COLO829 (cell line): ENCODE measurements at regions not wholly inside any gene's neighbourhood (a gene's known extent, or its start where the extent isn't known, plus 50 kb on each side); places are given as distances from the start of the nearest gene placed in this dataset.

Source experiments
- DNase-seq: peaks from one replicate; pipeline ENCODE4 v3.0.0; 2012; ENCODE audit warnings: low spot score

- no peak for DNase-seq
These were observed 142.3 kb downstream of the IRF8 start for GRCh38 chr16:86041215-86041614.

DNA sequence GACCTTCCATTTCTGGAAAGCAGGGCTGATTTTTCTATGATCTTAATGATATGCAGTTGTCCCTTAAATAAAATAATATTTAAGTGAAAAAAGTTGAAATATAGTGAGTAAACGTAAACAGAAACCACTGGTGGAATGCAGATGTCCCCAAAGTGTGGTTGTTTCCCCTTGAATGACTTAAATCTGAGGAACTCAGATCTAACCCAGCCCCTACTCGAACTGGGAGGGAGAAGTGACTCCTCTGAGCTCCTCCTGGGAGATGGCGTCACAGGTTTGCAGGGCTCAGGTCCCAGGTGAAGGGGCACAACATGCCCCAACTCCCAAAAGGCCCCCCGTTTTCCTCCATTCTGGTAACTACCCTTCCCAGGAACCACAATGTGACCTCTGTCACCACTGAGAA is 142.8 kb downstream of the IRF8 start:
- DNase-seq = no peak

DNA sequence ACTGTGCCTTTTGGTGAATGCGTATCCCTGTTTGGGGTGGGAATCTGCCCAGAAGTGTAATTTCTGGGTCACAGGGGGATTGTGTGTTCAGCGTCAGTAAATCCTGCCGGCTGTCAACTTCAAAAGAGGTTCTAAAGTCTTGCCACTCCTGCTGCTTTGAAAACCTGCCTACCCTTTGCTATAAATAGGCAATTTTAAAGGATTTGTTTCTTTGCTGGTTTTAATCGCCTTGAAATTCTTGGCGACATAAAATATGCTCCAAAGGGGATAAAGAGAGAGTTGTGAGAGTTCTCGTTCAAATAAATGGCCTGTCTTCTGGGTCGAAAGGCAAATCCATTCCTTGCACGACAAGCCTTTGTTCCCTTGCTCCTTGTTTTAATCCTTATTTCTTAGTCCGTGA is 143.4 kb downstream of the IRF8 start:
- no peak for DNase-seq

- DNase-seq = no peak
These were observed 144.2 kb downstream of the IRF8 start for GRCh38 chr16:86042996-86043725.

DNA sequence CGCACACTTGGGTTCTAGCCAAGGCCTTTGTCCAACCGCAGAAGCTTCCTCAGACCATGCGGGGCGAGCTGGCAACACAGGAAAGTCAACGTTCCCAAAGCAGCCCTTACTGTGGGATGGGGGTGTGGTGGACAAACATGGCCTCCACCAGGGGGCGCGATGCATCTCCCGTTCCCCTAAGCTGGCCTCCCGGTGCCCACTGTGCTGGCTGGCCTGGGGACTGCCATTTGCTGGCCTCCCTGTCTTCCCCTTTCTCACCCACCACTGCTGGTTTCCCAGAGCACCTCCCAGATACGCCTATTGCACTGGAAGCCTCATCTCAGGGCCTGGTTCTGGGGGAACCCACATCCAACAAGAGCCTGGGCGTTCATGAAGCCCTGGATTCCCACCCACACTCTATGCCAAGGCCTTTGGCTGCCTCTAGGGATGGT is 145.3 kb downstream of the IRF8 start:
- DNase-seq = peak; percentile 33

GRCh38 chr16:86044881-86045590 is 146.1 kb downstream of the IRF8 start:
- no peak for DNase-seq

DNA sequence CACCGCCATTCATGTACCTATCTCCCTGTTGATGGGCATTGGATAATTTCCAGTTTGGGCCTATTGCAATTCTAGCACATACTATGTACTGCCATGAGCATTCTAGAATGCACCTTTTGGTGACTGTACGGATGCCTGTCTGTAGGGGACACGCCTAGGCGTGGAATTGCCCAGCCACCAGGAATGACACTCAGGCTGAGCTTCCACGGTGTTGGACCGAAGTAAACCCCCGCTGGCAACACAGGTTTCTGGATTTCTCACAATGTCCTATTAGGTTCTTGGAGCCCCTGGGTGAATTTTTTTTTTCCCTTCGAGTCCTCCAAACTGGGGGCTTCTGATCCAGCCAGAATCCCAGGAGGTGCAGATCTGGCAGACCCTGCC is 146.6 kb downstream of the IRF8 start:
- DNase-seq = no peak

- DNase-seq = no peak
These were observed 147.1 kb downstream of the IRF8 start for GRCh38 chr16:86046026-86046425.

- no peak for DNase-seq
These were observed 147.8 kb downstream of the IRF8 start for GRCh38 chr16:86046667-86047270.

DNA sequence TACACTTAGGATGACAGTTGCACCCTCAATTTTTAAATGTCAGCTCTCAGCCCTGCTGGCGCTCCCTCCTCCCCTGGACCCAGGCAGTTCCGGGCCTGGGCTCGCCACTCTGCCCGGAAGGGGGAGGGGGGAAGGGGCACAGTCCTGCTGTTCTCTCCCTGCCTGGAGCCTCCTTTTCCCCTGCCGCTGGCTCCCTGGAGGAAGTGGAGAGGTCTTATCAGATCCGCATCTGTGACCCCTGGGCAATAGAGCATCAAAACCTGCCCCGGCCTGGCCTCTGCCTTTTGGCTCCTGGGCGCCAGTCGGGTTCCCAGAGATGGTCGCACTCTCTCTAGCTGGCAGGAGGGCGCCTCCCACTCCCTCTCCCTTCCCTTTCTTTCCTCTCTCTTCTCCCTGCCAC is 149.3 kb downstream of the IRF8 start:
- no peak for DNase-seq

- DNase-seq = no peak
These were observed 150.1 kb downstream of the IRF8 start for GRCh38 chr16:86048882-86049585.

- no peak for DNase-seq
These were observed 150.7 kb downstream of the IRF8 start for GRCh38 chr16:86049641-86050040.

GRCh38 chr16:86050111-86050510 is 151.1 kb downstream of the IRF8 start:
- DNase-seq = no peak

- DNase-seq = no peak
These were observed 151.8 kb downstream of the IRF8 start for GRCh38 chr16:86050591-86051367.

DNA sequence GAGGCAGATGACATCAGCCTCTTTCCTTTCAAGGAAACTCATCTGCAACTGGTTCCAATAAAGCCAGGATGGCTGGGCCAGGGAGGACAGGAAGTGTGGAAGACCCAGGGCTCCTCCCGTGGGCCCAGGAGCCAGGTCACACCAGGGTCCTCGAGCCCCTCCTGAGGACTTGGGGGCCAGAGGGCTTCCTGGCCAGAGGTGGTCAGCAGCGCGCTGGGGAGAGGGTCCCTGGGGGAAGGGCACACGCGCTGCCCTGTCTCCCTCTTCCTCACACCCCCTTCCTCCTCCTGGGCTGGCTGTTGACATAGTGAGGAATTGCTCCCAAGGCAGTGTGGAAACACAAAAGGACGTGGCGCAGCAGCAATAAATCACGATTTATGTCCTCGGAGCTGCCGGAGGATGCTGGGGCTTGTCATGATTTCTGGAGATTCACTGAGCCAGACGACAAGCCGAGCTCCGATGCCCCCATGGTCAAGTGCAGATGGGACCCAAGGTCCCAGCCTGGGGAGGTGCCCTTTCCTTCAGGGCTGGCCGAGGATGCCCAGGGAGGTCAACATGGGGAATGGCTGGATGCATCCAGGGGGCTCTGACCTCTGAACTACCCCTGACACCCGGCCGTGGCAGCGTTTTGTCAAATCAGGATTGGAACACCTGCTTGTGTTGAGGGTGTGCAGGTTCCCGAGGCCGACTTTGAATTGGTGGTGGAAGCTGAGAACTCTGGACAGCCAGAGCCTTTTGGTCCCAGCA is 152.6 kb downstream of the IRF8 start:
- no peak for DNase-seq

DNA sequence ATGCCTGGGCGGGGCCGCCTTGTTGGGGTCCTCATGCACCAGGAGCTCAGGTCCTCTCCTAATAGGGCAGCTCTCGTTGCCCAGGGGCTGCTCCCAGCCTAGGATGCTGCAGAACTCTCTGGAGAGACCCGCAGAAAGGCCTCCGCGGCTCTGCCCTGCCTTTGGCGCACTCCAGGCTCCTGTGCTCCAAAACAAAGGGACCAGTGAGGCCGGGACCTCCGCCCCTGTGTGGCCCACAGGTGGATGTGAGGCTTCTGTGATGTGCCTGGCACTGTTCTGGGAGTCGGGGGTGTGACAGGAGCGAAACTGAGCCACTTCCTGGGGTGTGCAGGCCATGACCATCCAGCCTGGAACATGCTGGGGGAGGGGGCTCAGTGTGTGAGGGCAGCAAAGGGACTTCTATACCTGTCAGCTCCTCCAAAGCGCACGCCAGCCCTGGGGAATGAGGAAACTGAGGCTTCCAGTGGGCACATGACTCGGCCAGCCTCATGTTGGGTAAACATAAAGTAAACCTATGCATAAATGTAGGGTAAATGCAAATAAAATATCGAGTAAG is 153.2 kb downstream of the IRF8 start:
- no peak for DNase-seq

GRCh38 chr16:86052926-86053325 is 154.0 kb downstream of the IRF8 start:
- no peak for DNase-seq

DNA sequence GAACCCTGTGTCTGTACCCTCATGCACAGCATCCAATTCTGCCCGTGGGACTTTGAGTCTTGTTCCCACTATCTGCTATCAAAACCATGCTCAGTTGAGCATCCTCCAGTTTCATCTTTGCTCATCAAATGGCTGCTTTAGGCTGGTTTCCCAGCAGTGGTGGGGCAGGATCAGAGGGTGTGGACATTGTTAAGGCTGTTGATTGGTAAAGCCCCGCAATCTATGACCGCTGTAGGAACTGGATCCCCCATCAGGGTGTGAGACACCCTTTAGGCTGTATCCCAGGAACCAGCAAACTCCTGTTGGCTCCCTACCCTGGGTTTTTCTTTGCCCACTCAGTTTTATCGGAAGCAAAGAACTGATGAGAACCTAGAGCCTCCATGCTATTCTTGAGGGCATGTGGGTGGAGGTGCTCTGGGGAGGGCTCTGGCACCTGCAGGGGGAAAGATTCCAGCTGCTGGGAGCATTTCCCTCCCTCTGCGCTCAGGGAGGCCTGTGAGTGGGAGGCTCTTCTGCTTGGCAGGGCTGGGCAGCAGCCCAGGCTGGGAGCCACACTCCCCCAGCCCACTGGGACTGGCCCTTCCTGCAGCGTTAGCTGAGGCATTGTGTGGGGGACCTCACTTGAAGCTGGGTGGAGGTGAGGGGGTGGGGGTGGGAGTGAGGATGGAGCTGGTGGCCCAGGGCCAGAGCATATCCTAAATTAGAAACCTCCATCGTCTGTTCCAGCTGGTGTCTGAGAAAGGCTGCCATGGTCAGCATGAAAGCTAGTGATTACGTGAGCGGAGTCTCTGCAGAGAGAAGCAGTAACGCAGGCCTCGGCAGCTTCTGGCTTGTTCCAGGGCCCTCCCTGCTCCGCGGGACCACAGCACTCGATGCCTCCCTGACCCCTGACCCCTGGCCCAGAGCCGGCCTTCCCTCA is 160.6 kb downstream of the IRF8 start:
- no peak for DNase-seq

DNA sequence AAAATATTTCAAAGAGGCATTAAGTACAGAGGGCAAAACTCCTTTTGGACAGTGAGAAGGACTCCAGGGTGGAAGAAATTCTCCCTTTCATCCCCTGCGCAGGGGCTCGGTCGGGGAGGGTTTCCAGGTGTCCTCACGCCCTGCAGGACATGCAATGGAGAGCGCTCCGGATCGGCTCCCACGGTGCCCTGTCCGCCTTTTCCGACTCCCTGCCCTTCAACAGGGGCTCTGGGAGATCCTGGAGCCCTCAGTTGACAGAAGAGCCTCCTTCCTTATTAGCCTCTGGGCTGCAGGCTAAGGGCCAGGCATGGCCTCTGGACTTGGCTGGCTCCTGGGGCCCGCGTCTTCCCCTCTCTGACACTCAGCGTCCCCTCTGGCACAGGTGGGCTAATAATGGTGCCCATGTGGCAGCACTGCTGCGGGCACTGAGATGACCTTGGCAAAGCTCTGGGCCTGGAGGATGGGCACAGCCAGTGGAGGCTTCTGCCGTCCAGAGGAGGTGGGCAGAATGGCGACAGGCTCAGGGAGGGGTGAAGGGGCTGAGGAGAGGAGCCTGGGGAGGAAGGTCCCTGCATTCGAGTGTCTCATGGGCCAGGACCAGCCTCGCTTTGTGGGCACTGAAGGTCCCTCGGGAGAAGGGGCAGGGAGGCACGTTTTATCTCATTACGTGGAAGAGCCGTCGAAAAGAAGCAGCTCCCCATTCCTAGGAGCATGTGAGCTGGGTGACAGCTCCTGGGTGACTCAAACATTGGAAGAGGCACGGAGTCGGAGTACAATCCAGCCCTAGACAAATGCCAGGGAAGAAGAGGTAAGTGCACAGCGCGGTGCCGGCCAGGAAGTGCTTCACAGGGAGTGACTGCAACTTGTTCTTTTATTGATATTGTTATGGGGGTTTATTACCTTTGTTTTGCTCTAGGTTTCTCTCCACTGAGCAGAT is 161.7 kb downstream of the IRF8 start:
- no peak for DNase-seq
